Esophagus squamous epithelium (tissue), 5 donors: ENCODE measurements at regions not wholly inside any gene's neighbourhood (a gene's known extent, or its start where the extent isn't known, plus 50 kb on each side); places are given as distances from the start of the nearest gene placed in this dataset.

Source experiments
- DNase-seq: peaks from one replicate; lab custom pipeline; 2025; lab: John Stamatoyannopoulos, UW
- H3K27ac ChIP-seq, 4 donors: fragments of 200-600 bp; sonication (generic); one replicate each; pipeline ENCODE4 v1.5.1; 2016 to 2019; ENCODE audit warnings: mild to moderate bottlenecking in 1 of 4
- H3K27me3 ChIP-seq, 4 donors: fragments of 200-600 bp; sonication (generic); 1 replicate in 3 of 4; 2 replicates in 1 of 4; pipeline versions ENCODE4 v1.5.1 to v1.6.0; 2017 to 2021; ENCODE audit warnings: antibody characterized with exemption in 1 of 4
- H3K36me3 ChIP-seq, 3 donors: fragments of 200-600 bp; sonication (generic); one replicate each; pipeline ENCODE4 v1.5.1; 2016 to 2019
- H3K4me1 ChIP-seq, 3 donors: fragments of 200-600 bp; sonication (generic); one replicate each; pipeline ENCODE4 v1.5.1; 2017 to 2019
- H3K4me3 ChIP-seq, 4 donors: fragments of 200-600 bp; sonication (generic); 1 replicate in 3 of 4; 2 replicates in 1 of 4; pipeline ENCODE4 v1.5.1; 2016 to 2019; ENCODE audit warnings: mild to moderate bottlenecking in 2 of 4, moderate library complexity in 1 of 4
- H3K9me3 ChIP-seq, 3 donors: fragments of 200-600 bp; sonication (generic); one replicate each; pipeline ENCODE4 v1.5.1; 2016 to 2019
- POLR2A ChIP-seq, 4 donors: fragments of 450-650 bp; IDR thresholded peaks; one replicate each; pipeline ENCODE4 v1.6.1; 2017; ENCODE audit warnings: antibody characterized with exemption in 4 of 4, mild to moderate bottlenecking in 4 of 4, moderate library complexity in 3 of 4
- whole genome bisulfite sequencing, 2 donors: methylation state at CpG; one replicate each; pipeline ENCODE4 v1.1.5; 2018; 5-methylcytosine and 5-hydroxymethylcytosine counted together
- intact Hi-C: fragments of 100-400 bp; cut with DNase I; formaldehyde crosslinking; loops from one replicate; pipeline ENCODE4 v1.15.0; 2022
- TF ChIP-seq, protein P1 (sequence below), 6 experiments: fragments of 450-650 bp in 4 of 6; fragments of 200-600 bp in 2 of 6; sonication (generic) in 2 of 6; IDR thresholded peaks; one replicate each; pipeline ENCODE4 v1.5.1; 2016 to 2019; ENCODE audit warnings: antibody characterized with exemption in 6 of 6, mild to moderate bottlenecking in 4 of 6, moderate library complexity in 4 of 6
- donor health status: DM: yes; HTN: yes; CAD: no.

GRCh38 chr5:17837757-17838156 is 203.5 kb downstream of the TAF11L14 start:
- Histone ChIP-seq H3K27ac (no peak overlapping the region), H3K4me3 (no peak overlapping the region), H3K9me3 (no peaks in the 10 kb centered on the region), H3K36me3 (no peaks in the 10 kb centered on the region), H3K4me1 (no peaks in the 10 kb centered on the region), H3K27me3 (no peaks in the 10 kb centered on the region)
- DNase-seq, result no peak
- TF ChIP-seq, protein P1, sequence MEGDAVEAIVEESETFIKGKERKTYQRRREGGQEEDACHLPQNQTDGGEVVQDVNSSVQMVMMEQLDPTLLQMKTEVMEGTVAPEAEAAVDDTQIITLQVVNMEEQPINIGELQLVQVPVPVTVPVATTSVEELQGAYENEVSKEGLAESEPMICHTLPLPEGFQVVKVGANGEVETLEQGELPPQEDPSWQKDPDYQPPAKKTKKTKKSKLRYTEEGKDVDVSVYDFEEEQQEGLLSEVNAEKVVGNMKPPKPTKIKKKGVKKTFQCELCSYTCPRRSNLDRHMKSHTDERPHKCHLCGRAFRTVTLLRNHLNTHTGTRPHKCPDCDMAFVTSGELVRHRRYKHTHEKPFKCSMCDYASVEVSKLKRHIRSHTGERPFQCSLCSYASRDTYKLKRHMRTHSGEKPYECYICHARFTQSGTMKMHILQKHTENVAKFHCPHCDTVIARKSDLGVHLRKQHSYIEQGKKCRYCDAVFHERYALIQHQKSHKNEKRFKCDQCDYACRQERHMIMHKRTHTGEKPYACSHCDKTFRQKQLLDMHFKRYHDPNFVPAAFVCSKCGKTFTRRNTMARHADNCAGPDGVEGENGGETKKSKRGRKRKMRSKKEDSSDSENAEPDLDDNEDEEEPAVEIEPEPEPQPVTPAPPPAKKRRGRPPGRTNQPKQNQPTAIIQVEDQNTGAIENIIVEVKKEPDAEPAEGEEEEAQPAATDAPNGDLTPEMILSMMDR (IDR thresholded peaks at IDR 0.05), result no peak
- TF ChIP-seq POLR2A (IDR thresholded peaks at IDR 0.05), result no peak
- WGBS, 2 donors, result 88 to 90% methylated on average over 2 of the region's 2 CpGs
- intact Hi-C loops, result no loop called here

DNA sequence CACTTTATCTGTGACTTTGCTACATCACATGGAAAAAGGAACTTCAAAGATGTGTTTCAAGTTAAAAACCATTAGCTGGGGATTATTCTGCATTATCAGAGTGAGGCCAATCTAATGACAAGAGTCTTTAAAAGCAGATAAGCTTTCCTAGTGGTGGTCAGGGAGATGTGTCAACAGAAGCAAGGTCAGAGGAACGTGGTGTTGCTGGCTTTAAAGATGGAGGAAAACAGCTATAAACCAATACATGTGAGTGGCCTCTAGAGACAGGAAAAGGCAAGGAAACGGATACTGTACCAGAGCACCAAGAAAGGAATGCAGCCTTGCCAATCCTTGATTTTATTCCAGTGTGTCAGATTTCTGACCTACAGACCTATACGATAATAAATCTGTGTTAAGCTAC is 204.2 kb downstream of the TAF11L14 start:
- no peaks in the 10 kb centered on the region for H3K27me3 ChIP-seq
- TF ChIP-seq POLR2A (IDR thresholded peaks at IDR 0.05), result no peak
- TF ChIP-seq, protein P1 (IDR thresholded peaks at IDR 0.05), result no peak
- H3K36me3 ChIP-seq, result no peaks in the 10 kb centered on the region
- H3K27ac ChIP-seq, result no peak overlapping the region
- H3K9me3 ChIP-seq, result no peaks in the 10 kb centered on the region
- DNase-seq, result no peak
- intact Hi-C loops, result no loop called here
- 69 to 71% methylated on average over 3 of the region's 3 CpGs for WGBS, 2 donors
- no peaks in the 10 kb centered on the region for H3K4me1 ChIP-seq
- H3K4me3 ChIP-seq, result no peak overlapping the region

GRCh38 chr5:17839848-17840247 is 205.6 kb downstream of the TAF11L14 start:
- Histone ChIP-seq H3K36me3 (no peaks in the 10 kb centered on the region), H3K27me3 (no peaks in the 10 kb centered on the region), H3K4me1 (no peaks in the 10 kb centered on the region), H3K9me3 (no peaks in the 10 kb centered on the region), H3K4me3 (no peak overlapping the region), H3K27ac (no peak overlapping the region)
- TF ChIP-seq, protein P1 (IDR thresholded peaks at IDR 0.05), result no peak
- TF ChIP-seq POLR2A (IDR thresholded peaks at IDR 0.05), result no peak
- no peak for DNase-seq
- intact Hi-C loops, result no loop called here

- DNase-seq, result no peak
- TF ChIP-seq POLR2A (IDR thresholded peaks at IDR 0.05), result no peak
- TF ChIP-seq, protein P1 (IDR thresholded peaks at IDR 0.05), result no peak
- WGBS, 2 donors, result 72 to 90% methylated on average over 2 of the region's 2 CpGs
- intact Hi-C loops, result no loop called here
- no peak overlapping the region for H3K27ac ChIP-seq
- no peak overlapping the region for H3K4me3 ChIP-seq
- no peaks in the 10 kb centered on the region for H3K36me3 ChIP-seq
- H3K27me3 ChIP-seq, result no peaks in the 10 kb centered on the region
- no peaks in the 10 kb centered on the region for H3K4me1 ChIP-seq
- no peaks in the 10 kb centered on the region for H3K9me3 ChIP-seq
Observed at GRCh38 chr5:17846496-17846895, 212.2 kb downstream of the TAF11L14 start.

- H3K4me1 ChIP-seq, result peaks cover 0 to under 1% (median 0%) of the 10 kb centered on the region in 3 donors
- intact Hi-C loops, result no loop called here
- H3K27me3 ChIP-seq, result no peaks in the 10 kb centered on the region
- no peak for DNase-seq
- no peak overlapping the region for H3K27ac ChIP-seq
- TF ChIP-seq, protein P1 (IDR thresholded peaks at IDR 0.05), result no peak
- H3K9me3 ChIP-seq, result no peaks in the 10 kb centered on the region
- 73 to 84% methylated on average over 2 of the region's 2 CpGs for WGBS, 2 donors
- H3K4me3 ChIP-seq, result no peak overlapping the region
- H3K36me3 ChIP-seq, result no peaks in the 10 kb centered on the region
Observed at GRCh38 chr5:17847286-17847685, 213.0 kb downstream of the TAF11L14 start.
